Ovary (tissue), 3 donors: ENCODE measurements at regions not wholly inside any gene's neighbourhood (a gene's known extent, or its start where the extent isn't known, plus 50 kb on each side); places are given as distances from the start of the nearest gene placed in this dataset.

ENCODE experiments used
- POLR2A ChIP-seq: fragments of 450-650 bp; IDR thresholded peaks from one replicate; pipeline ENCODE4 v1.6.1; 2017; ENCODE audit warnings: antibody characterized with exemption, mild to moderate bottlenecking, moderate library complexity
- TF ChIP-seq, protein P1 (sequence below), 3 donors: fragments of 450-650 bp in 2 of 3; fragments of 200-600 bp in 1 of 3; IDR thresholded peaks; one replicate each; pipeline versions ENCODE4 v1.5.1 to v1.8.0; 2016 to 2022; ENCODE audit warnings: antibody characterized with exemption in 3 of 3, mild to moderate bottlenecking in 1 of 3
- donor health status: DM: no; HTN: no; CAD: no.

DNA sequence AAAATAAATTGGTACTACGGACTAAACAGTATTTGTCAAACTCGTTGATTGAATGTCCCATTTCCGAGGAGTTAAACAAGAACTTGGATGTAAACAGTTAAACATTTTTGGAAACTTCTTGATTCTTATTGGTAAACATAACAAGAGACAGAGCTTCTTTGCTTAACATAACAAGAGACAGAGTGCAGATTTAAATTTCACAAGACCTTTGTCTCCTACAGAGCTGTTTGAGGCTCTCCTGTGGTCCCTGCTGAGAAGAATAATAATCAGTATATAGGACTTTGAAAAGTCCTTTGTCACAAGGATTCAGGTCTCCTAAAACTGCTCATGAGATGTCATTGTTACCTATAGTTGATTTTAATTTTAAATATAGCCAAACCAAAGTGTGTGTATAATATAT, 170.6 kb upstream of the C21orf91 start:
- TF ChIP-seq, protein P1, sequence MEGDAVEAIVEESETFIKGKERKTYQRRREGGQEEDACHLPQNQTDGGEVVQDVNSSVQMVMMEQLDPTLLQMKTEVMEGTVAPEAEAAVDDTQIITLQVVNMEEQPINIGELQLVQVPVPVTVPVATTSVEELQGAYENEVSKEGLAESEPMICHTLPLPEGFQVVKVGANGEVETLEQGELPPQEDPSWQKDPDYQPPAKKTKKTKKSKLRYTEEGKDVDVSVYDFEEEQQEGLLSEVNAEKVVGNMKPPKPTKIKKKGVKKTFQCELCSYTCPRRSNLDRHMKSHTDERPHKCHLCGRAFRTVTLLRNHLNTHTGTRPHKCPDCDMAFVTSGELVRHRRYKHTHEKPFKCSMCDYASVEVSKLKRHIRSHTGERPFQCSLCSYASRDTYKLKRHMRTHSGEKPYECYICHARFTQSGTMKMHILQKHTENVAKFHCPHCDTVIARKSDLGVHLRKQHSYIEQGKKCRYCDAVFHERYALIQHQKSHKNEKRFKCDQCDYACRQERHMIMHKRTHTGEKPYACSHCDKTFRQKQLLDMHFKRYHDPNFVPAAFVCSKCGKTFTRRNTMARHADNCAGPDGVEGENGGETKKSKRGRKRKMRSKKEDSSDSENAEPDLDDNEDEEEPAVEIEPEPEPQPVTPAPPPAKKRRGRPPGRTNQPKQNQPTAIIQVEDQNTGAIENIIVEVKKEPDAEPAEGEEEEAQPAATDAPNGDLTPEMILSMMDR (IDR thresholded peaks at IDR 0.05), result no peak
- no peak for TF ChIP-seq POLR2A
